NB4 (cell line): ENCODE measurements at regions not wholly inside any gene's neighbourhood (a gene's known extent, or its start where the extent isn't known, plus 50 kb on each side); places are given as distances from the start of the nearest gene placed in this dataset.

Experiments used
- POLR2A ChIP-seq: IDR thresholded peaks from 2 replicates; pipeline ENCODE4 v1.6.1; 2011; ENCODE audit warnings: mild to moderate bottlenecking; ENCODE audit not compliant: insufficient read length; ENCODE audit errors: extremely low read depth
- TF ChIP-seq, protein P1 (sequence below): IDR thresholded peaks from one replicate; pipeline ENCODE4 v1.5.1; 2012; ENCODE audit warnings: low read depth, low read length
- TF ChIP-seq, protein P2 (sequence below): IDR thresholded peaks from 2 replicates; pipeline ENCODE4 v1.6.1; 2011; ENCODE audit warnings: low read depth, low read length

DNA sequence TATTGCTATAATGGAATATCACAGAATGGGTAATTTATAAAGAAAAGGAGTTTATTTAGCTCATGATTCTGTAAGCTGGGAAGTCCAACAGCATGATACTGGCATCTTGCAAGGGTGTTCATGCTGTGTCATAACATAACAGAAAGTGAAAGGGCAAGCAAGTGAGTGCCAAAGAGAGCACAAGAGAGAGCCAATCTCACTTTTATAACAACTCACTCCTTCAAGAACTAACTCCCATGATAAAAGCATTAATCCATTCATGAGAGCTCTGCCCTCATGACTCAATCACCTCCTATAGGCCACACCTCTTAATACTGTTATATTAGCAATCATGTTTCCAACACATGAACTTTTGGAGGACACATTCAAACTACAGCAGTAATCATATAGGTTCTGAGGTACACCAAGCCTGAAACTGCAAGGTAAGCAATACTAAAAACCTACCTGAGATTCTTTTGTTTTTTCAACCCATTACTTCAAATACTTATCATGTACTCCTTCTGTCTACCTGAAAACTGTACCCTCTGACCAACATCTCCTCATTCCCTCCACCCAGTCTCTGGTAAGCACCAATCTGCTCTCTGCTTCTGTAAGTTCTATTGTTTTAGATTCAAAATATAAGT lies 219.7 kb downstream of the MTERF1 start:
- TF ChIP-seq, protein P1, sequence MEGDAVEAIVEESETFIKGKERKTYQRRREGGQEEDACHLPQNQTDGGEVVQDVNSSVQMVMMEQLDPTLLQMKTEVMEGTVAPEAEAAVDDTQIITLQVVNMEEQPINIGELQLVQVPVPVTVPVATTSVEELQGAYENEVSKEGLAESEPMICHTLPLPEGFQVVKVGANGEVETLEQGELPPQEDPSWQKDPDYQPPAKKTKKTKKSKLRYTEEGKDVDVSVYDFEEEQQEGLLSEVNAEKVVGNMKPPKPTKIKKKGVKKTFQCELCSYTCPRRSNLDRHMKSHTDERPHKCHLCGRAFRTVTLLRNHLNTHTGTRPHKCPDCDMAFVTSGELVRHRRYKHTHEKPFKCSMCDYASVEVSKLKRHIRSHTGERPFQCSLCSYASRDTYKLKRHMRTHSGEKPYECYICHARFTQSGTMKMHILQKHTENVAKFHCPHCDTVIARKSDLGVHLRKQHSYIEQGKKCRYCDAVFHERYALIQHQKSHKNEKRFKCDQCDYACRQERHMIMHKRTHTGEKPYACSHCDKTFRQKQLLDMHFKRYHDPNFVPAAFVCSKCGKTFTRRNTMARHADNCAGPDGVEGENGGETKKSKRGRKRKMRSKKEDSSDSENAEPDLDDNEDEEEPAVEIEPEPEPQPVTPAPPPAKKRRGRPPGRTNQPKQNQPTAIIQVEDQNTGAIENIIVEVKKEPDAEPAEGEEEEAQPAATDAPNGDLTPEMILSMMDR, result no peak
- TF ChIP-seq, protein P2, sequence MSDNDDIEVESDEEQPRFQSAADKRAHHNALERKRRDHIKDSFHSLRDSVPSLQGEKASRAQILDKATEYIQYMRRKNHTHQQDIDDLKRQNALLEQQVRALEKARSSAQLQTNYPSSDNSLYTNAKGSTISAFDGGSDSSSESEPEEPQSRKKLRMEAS, result no peak
- TF ChIP-seq POLR2A, result no peak
